ENCODE measurements at regions not wholly inside any gene's neighbourhood (a gene's known extent, or its start where the extent isn't known, plus 50 kb on each side); places are given as distances from the start of the nearest gene placed in this dataset.

- Histone ChIP-seq H3K4me1 (ENCODE audit: insufficient read depth, low read length) (no peaks in the 10 kb centered on the region), H3T11ph (ENCODE audit: low read length) (no peak overlapping the region), H3K27me3 (ENCODE audit: insufficient read depth, low read length) (no peaks in the 10 kb centered on the region), H3K9me3 (ENCODE audit: control insufficient read depth, low read depth, low read length) (no peaks in the 10 kb centered on the region), H3K4ac (ENCODE audit: low read depth, low read length) (no peak overlapping the region), H3K23ac (ENCODE audit: insufficient read length, low read depth, low read length) (no peak overlapping the region), H4K20me1 (ENCODE audit: control insufficient read depth, insufficient read depth, insufficient read length) (no peaks in the 10 kb centered on the region), H3K79me2 (ENCODE audit: insufficient read depth, low read length) (no peaks in the 10 kb centered on the region), H3K14ac (ENCODE audit: insufficient read depth, low read length) (no peak overlapping the region), H2AFZ (ENCODE audit: low read length) (no peak overlapping the region), H3K4me2 (ENCODE audit: insufficient read depth, insufficient read length, low read length) (no peak overlapping the region), H2BK120ac (ENCODE audit: low read depth, low read length, poor library complexity, severe bottlenecking) (no peak overlapping the region), H3K56ac (ENCODE audit: insufficient read length, low read depth, low read length) (no peak overlapping the region), H3K23me2 (ENCODE audit: insufficient read length, low read depth, low read length, poor library complexity, severe bottlenecking) (no peaks in the 10 kb centered on the region), H3K27ac (ENCODE audit: insufficient read length, low read depth, low read length) (no peak overlapping the region), H4K91ac (ENCODE audit: insufficient read length, low read depth, low read length) (no peak overlapping the region), H3K9ac (ENCODE audit: extremely low read depth, insufficient read length, low read length) (no peak overlapping the region), H4K8ac (replicated peaks; ENCODE audit: insufficient read length, low read depth, low read length) (no peak overlapping the region), H4K5ac (ENCODE audit: insufficient read length, low read depth, low read length) (no peak overlapping the region), H2BK20ac (ENCODE audit: low read depth, low read length, poor library complexity, severe bottlenecking) (no peak overlapping the region), H2AK5ac (ENCODE audit: insufficient read length, low read length) (no peak overlapping the region), H2BK12ac (ENCODE audit: insufficient read length, low read depth, low read length) (no peak overlapping the region), H2BK15ac (ENCODE audit: low read depth, low read length) (no peak overlapping the region), H2BK5ac (ENCODE audit: insufficient read length, low read length) (no peak overlapping the region), H3K79me1 (ENCODE audit: insufficient read depth, low read depth, low read length, poor library complexity, severe bottlenecking) (no peaks in the 10 kb centered on the region), H3K18ac (ENCODE audit: insufficient read length, low read depth, low read length) (no peak overlapping the region)
- Mint-ChIP-seq H3K4me1 (peaks cover 10 to 13% of the 10 kb centered on the region in 2 experiments; a peak in 3 of 4 replicates), H3K36me3 (ENCODE audit: insufficient read depth in 1 of 3, low read depth in 3 of 3) (no peaks in the 10 kb centered on the region), H3K27ac (no peak overlapping the region), H3K27me3 (ENCODE audit: low read depth) (no peaks in the 10 kb centered on the region), H3K4me3 (no peak overlapping the region), H3K9me3 (no peaks in the 10 kb centered on the region)
- no CpG with 5 or more reads among the region's 3 CpGs for WGBS (ENCODE audit: extremely low coverage, insufficient read length, low lambda C conversion rate)
- no peak for TF ChIP-seq CTCF (conservative IDR thresholded peaks at IDR 0.05)
- DNase-seq = no peak
These were observed 117.7 kb downstream of the USP22 start for GRCh38 chr17:20925091-20925490.

Measured in H9 (cell line).